ENCODE measurements at regions not wholly inside any gene's neighbourhood (a gene's known extent, or its start where the extent isn't known, plus 50 kb on each side); places are given as distances from the start of the nearest gene placed in this dataset.

DNA sequence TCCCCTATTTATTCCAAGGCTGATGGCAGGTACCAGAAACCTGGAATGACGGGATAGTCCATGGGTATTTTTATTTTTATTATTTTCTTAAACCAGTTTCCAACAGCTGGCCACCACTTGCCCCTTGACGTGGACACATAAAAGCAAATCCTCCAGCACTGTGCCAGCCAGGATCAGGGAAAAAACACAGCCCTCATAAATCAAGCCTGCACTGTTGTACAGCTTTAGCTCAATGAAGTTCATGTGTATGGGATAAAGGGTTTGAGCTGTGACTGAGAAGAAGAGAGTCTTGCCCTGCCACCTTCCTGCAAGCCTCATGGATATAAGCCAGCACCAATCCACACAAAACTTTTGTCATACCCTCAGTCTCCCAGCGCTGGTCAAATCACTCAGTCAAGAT, 303.8 kb upstream of the SPAG17 start:
- Histone ChIP-seq H3K9ac (ENCODE audit: low read length) (no peak overlapping the region), H3K4me2 (ENCODE audit: low read length) (no peak overlapping the region), H3K9me3 (ENCODE audit: low read length) (no peaks in the 10 kb centered on the region), H4K20me1 (ENCODE audit: insufficient read depth, low read length) (no peaks in the 10 kb centered on the region), H3F3A (ENCODE audit: insufficient read depth, low read length) (no peaks in the 10 kb centered on the region), H2AFZ (ENCODE audit: low read length) (no peak overlapping the region), H3K4me3 (ENCODE audit: low read depth, low read length, poor library complexity, severe bottlenecking) (no peak overlapping the region), H3K4me1 (ENCODE audit: insufficient read depth, low read length, severe bottlenecking) (no peaks in the 10 kb centered on the region), H3K27ac (ENCODE audit: low read depth, low read length, poor library complexity, severe bottlenecking) (no peak overlapping the region), H3K79me2 (ENCODE audit: insufficient read depth, low read length) (no peaks in the 10 kb centered on the region), H3K27me3 (ENCODE audit: insufficient read depth, low read length) (no peaks in the 10 kb centered on the region), H3K9me2 (ENCODE audit: low read depth, low read length) (0 out of 2 replicates have a peak, but pooled peaks cover 2% of the 10 kb centered on the region), H3K36me3 (ENCODE audit: insufficient read depth, low read length) (no peaks in the 10 kb centered on the region)
- TF ChIP-seq, protein P1, sequence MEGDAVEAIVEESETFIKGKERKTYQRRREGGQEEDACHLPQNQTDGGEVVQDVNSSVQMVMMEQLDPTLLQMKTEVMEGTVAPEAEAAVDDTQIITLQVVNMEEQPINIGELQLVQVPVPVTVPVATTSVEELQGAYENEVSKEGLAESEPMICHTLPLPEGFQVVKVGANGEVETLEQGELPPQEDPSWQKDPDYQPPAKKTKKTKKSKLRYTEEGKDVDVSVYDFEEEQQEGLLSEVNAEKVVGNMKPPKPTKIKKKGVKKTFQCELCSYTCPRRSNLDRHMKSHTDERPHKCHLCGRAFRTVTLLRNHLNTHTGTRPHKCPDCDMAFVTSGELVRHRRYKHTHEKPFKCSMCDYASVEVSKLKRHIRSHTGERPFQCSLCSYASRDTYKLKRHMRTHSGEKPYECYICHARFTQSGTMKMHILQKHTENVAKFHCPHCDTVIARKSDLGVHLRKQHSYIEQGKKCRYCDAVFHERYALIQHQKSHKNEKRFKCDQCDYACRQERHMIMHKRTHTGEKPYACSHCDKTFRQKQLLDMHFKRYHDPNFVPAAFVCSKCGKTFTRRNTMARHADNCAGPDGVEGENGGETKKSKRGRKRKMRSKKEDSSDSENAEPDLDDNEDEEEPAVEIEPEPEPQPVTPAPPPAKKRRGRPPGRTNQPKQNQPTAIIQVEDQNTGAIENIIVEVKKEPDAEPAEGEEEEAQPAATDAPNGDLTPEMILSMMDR (IDR thresholded peaks at IDR 0.05; ENCODE audit: low read length), result no peak
- TF ChIP-seq EZH2 (IDR thresholded peaks at IDR 0.05; ENCODE audit: borderline replicate concordance, low read length), result no peak

DNA sequence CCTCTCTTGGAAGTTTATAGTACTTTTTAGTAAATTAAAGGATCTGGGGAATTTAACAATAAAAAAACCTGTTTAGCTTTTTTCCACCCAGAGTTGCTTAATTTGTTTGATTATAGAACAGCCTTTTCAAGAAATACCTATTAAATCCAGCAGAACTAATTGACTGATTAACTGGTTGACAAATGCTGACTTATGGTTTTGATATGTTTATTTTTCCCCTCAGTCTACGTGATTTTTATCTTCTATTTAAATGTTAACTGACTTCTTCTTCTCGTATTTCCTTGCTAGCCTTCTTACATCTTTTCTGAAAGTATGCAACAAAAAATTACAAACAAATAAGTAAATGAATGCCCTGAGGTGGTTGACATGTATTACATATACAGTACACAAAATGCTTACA, 302.9 kb upstream of the SPAG17 start:
- Histone ChIP-seq H3K9me2 (ENCODE audit: low read depth, low read length) (0 out of 2 replicates have a peak, but pooled peaks cover 2% of the 10 kb centered on the region), H3K27ac (ENCODE audit: low read depth, low read length, poor library complexity, severe bottlenecking) (no peak overlapping the region), H3K36me3 (ENCODE audit: insufficient read depth, low read length) (no peaks in the 10 kb centered on the region), H3K4me3 (ENCODE audit: low read depth, low read length, poor library complexity, severe bottlenecking) (no peak overlapping the region), H3F3A (ENCODE audit: insufficient read depth, low read length) (no peaks in the 10 kb centered on the region), H3K4me1 (ENCODE audit: insufficient read depth, low read length, severe bottlenecking) (no peaks in the 10 kb centered on the region), H3K9me3 (ENCODE audit: low read length) (no peaks in the 10 kb centered on the region), H2AFZ (ENCODE audit: low read length) (no peak overlapping the region), H3K4me2 (ENCODE audit: low read length) (no peak overlapping the region), H4K20me1 (ENCODE audit: insufficient read depth, low read length) (no peaks in the 10 kb centered on the region), H3K79me2 (ENCODE audit: insufficient read depth, low read length) (no peaks in the 10 kb centered on the region), H3K27me3 (ENCODE audit: insufficient read depth, low read length) (no peaks in the 10 kb centered on the region), H3K9ac (ENCODE audit: low read length) (no peak overlapping the region)
- TF ChIP-seq EZH2 (IDR thresholded peaks at IDR 0.05; ENCODE audit: borderline replicate concordance, low read length), result no peak
- TF ChIP-seq, protein P1 (IDR thresholded peaks at IDR 0.05; ENCODE audit: low read length), result no peak

DNA sequence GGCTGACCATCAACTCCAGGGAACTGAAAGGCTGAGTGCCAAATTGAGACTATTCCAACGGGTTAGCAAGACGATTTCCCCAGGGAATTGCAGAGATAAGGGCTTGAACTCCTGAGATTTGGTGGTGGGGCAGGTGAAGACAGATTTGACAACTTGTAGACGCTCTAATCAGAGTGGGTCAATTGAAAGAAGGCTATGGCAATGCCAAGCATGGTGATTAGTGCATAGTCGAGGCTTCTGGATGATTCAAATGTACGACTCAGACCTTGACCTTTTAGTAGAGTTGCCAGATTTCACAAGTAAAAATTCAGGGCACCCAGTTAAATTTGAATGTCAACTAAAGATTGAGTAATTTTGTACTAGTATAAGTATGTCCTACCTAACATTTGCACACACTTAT, 302.1 kb upstream of the SPAG17 start:
- Histone ChIP-seq H3F3A (ENCODE audit: insufficient read depth, low read length) (no peaks in the 10 kb centered on the region), H3K9ac (ENCODE audit: low read length) (no peak overlapping the region), H4K20me1 (ENCODE audit: insufficient read depth, low read length) (no peaks in the 10 kb centered on the region), H3K79me2 (ENCODE audit: insufficient read depth, low read length) (no peaks in the 10 kb centered on the region), H3K27me3 (ENCODE audit: insufficient read depth, low read length) (no peaks in the 10 kb centered on the region), H3K4me3 (ENCODE audit: low read depth, low read length, poor library complexity, severe bottlenecking) (no peak overlapping the region), H3K36me3 (ENCODE audit: insufficient read depth, low read length) (no peaks in the 10 kb centered on the region), H3K4me2 (ENCODE audit: low read length) (no peak overlapping the region), H2AFZ (ENCODE audit: low read length) (no peak overlapping the region), H3K27ac (ENCODE audit: low read depth, low read length, poor library complexity, severe bottlenecking) (no peak overlapping the region), H3K9me3 (ENCODE audit: low read length) (no peaks in the 10 kb centered on the region), H3K9me2 (ENCODE audit: low read depth, low read length) (no peaks in the 10 kb centered on the region), H3K4me1 (ENCODE audit: insufficient read depth, low read length, severe bottlenecking) (no peaks in the 10 kb centered on the region)
- TF ChIP-seq EZH2 (IDR thresholded peaks at IDR 0.05; ENCODE audit: borderline replicate concordance, low read length), result no peak
- TF ChIP-seq, protein P1 (IDR thresholded peaks at IDR 0.05; ENCODE audit: low read length), result no peak
